ENCODE measurements at regions not wholly inside any gene's neighbourhood (a gene's known extent, or its start where the extent isn't known, plus 50 kb on each side); places are given as distances from the start of the nearest gene placed in this dataset.

DNA sequence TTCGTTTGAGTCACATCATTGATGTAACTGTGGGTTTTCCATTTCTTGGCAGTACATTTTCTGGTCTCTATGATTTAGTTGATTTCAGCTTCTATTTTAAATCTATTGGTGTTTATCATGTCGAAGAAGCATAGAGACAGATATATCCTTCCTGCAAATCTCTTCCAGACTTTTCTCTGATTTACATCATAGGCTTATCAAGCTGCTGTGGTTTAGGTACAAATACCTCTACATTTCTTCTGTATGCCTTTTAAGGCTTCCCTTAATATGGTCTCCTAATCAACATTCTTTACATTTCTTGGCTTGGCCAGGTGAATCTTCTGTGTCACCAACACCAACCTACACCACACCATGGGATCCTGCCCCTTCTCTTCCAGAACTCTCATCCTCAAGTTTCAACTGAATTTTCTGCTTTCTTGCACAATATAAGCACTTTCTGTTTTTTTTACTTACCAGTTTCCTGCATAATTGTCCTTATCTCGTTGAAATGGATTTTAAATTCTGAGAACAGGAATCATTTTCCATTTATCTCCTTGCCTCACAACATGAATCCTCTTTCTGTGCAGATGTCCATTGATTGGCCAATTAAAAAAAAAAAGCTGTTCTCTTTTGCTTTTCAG lies 626.9 kb downstream of the ANKRD50 start:
- DNase-seq (no peak), ATAC-seq (no peak)
- Histone ChIP-seq H3K9me3 (ENCODE audit: control insufficient read depth, insufficient read depth, low read length) (no peaks in the 10 kb centered on the region), H3K4me3 (ENCODE audit: low read length) (no peak overlapping the region), H3K27ac (ENCODE audit: low read length) (no peak overlapping the region), H3K27me3 (ENCODE audit: control insufficient read depth, insufficient read depth, low read length) (no peaks in the 10 kb centered on the region), H3K4me1 (ENCODE audit: control insufficient read depth, insufficient read depth, low read length) (no peaks in the 10 kb centered on the region), H3K36me3 (ENCODE audit: control insufficient read depth, insufficient read depth, low read length) (no peaks in the 10 kb centered on the region)
- Mint-ChIP-seq H3K36me3 (no peaks in the 10 kb centered on the region), H3K4me1 (no peaks in the 10 kb centered on the region), H3K4me3 (no peak overlapping the region), H3K9me3 (peaks cover 3 to 4% of the 10 kb centered on the region in 2 donors), H3K27ac (no peak overlapping the region), H3K27me3 (ENCODE audit: low read depth in 2 of 2) (no peaks in the 10 kb centered on the region)
- 55% methylated on average over 2 of the region's 3 CpGs for WGBS (ENCODE audit: insufficient coverage)
- intact Hi-C loops (cut with micrococcal nuclease), result no loop called here
- TF ChIP-seq, protein P1, sequence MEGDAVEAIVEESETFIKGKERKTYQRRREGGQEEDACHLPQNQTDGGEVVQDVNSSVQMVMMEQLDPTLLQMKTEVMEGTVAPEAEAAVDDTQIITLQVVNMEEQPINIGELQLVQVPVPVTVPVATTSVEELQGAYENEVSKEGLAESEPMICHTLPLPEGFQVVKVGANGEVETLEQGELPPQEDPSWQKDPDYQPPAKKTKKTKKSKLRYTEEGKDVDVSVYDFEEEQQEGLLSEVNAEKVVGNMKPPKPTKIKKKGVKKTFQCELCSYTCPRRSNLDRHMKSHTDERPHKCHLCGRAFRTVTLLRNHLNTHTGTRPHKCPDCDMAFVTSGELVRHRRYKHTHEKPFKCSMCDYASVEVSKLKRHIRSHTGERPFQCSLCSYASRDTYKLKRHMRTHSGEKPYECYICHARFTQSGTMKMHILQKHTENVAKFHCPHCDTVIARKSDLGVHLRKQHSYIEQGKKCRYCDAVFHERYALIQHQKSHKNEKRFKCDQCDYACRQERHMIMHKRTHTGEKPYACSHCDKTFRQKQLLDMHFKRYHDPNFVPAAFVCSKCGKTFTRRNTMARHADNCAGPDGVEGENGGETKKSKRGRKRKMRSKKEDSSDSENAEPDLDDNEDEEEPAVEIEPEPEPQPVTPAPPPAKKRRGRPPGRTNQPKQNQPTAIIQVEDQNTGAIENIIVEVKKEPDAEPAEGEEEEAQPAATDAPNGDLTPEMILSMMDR (IDR thresholded peaks at IDR 0.05), result no peak

DNA sequence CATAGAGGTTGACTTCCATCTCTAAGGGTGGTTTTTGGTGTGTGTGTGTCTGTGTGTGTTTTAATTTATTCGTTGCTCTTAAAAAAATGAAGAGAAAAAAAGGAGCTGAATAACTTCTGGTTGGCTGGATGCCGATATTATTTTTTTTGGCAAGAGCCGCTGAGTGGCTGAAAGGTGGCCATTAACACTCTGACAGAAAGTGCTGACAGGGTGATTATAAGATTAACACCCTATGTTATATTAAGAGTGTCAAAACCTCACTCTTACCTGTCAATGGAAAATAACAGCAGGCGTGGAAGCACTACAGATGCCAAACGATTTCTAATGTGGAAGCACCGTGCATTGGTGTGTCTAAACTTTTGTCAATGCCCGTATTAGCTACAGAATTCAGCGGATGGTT lies 622.5 kb downstream of the ANKRD50 start:
- H3K27me3 Mint-ChIP-seq (ENCODE audit: low read depth in 2 of 2), result no peaks in the 10 kb centered on the region
- Histone ChIP-seq H3K27ac (ENCODE audit: low read length) (no peak overlapping the region), H3K9me3 (ENCODE audit: control insufficient read depth, insufficient read depth, low read length) (no peaks in the 10 kb centered on the region), H3K27me3 (ENCODE audit: control insufficient read depth, insufficient read depth, low read length) (no peaks in the 10 kb centered on the region), H3K36me3 (ENCODE audit: control insufficient read depth, insufficient read depth, low read length) (no peaks in the 10 kb centered on the region), H3K4me3 (ENCODE audit: low read length) (no peak overlapping the region), H3K4me1 (ENCODE audit: control insufficient read depth, insufficient read depth, low read length) (no peaks in the 10 kb centered on the region)
- peaks cover 7% of the 10 kb centered on the region in 2 donors for H3K9me3 Mint-ChIP-seq
- intact Hi-C loops (cut with micrococcal nuclease), result no loop called here
- TF ChIP-seq, protein P1 (IDR thresholded peaks at IDR 0.05), result no peak
- H3K4me3 Mint-ChIP-seq, result no peak overlapping the region
- no peaks in the 10 kb centered on the region for H3K4me1 Mint-ChIP-seq
- no peak for DNase-seq
- H3K36me3 Mint-ChIP-seq, result no peaks in the 10 kb centered on the region
- H3K27ac Mint-ChIP-seq, result no peak overlapping the region
- ATAC-seq, result no peak
- 74% methylated on average over 7 of the region's 8 CpGs for WGBS (ENCODE audit: insufficient coverage)

DNA sequence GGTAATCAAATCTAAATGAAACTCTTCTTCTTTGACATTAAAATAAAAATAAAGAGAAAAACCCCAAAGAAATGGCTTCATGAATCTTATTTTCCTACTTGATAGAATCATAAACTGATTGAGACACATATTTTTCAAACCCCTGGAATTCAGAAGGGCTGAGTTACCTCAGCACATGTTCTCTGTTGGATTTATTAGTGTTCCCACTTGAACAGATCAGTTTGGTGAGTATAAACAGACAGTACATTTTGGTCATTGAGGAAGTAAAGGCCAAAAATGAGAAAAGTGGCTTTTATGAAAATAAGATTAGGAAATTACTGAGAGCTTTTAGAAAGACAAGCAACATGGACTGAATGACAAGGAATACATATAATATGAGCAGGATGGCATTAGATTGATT lies 620.4 kb downstream of the ANKRD50 start:
- no peaks in the 10 kb centered on the region for H3K27me3 Mint-ChIP-seq (ENCODE audit: low read depth in 2 of 2)
- H3K4me3 ChIP-seq (ENCODE audit: low read length), result no peak overlapping the region
- no peaks in the 10 kb centered on the region for H3K9me3 ChIP-seq (ENCODE audit: control insufficient read depth, insufficient read depth, low read length)

More for the DNA sequence above, 620.4 kb downstream of the ANKRD50 start:
- no peak for DNase-seq
- H3K4me3 Mint-ChIP-seq, result no peak overlapping the region
- H3K27me3 ChIP-seq (ENCODE audit: control insufficient read depth, insufficient read depth, low read length), result no peaks in the 10 kb centered on the region
- intact Hi-C loops (cut with micrococcal nuclease), result no loop called here
- TF ChIP-seq, protein P1 (IDR thresholded peaks at IDR 0.05), result no peak
- no peaks in the 10 kb centered on the region for H3K4me1 Mint-ChIP-seq
- peaks cover 3 to 7% of the 10 kb centered on the region in 2 donors for H3K9me3 Mint-ChIP-seq
- H3K27ac Mint-ChIP-seq, result no peak overlapping the region
- H3K36me3 Mint-ChIP-seq, result no peaks in the 10 kb centered on the region
- H3K27ac ChIP-seq (ENCODE audit: low read length), result no peak overlapping the region
- H3K36me3 ChIP-seq (ENCODE audit: control insufficient read depth, insufficient read depth, low read length), result no peaks in the 10 kb centered on the region
- no peaks in the 10 kb centered on the region for H3K4me1 ChIP-seq (ENCODE audit: control insufficient read depth, insufficient read depth, low read length)
- no peak for ATAC-seq
